CD4-positive, alpha-beta T cell treated with Interleukin-10 for 1 hour (primary cell): ENCODE measurements at regions not wholly inside any gene's neighbourhood (a gene's known extent, or its start where the extent isn't known, plus 50 kb on each side); places are given as distances from the start of the nearest gene placed in this dataset.

ENCODE experiments used
- DNase-seq: peaks from one replicate; pipeline ENCODE4 v3.0.0-alpha.2; 2020

GRCh38 chr6:156402227-156402626, 375.0 kb upstream of the ARID1B start:
- DNase-seq = no peak

- DNase-seq = no peak
Measured at GRCh38 chr6:156400487-156400886, 376.7 kb upstream of the ARID1B start.

- no peak for DNase-seq
Measured at GRCh38 chr6:156398966-156399365, 378.2 kb upstream of the ARID1B start.

GRCh38 chr6:156398371-156398770, 378.8 kb upstream of the ARID1B start:
- DNase-seq = no peak

- peak; percentile 29 for DNase-seq
Measured at GRCh38 chr6:156396791-156397418, 380.3 kb upstream of the ARID1B start.

- DNase-seq = peak; percentile 50
Measured at GRCh38 chr6:156396068-156396771, 381.0 kb upstream of the ARID1B start.

- peak; percentile 49 for DNase-seq
Measured at GRCh38 chr6:156395276-156395675, 381.9 kb upstream of the ARID1B start.

GRCh38 chr6:156392648-156393047, 384.5 kb upstream of the ARID1B start:
- no peak for DNase-seq

- DNase-seq = no peak
Measured at GRCh38 chr6:156391977-156392376, 385.2 kb upstream of the ARID1B start.

GRCh38 chr6:156391061-156391672, 386.0 kb upstream of the ARID1B start:
- DNase-seq = no peak

GRCh38 chr6:156390621-156391020, 386.6 kb upstream of the ARID1B start:
- no peak for DNase-seq

GRCh38 chr6:156389296-156389695, 387.9 kb upstream of the ARID1B start:
- DNase-seq = no peak

GRCh38 chr6:156387472-156387871, 389.7 kb upstream of the ARID1B start:
- no peak for DNase-seq

- DNase-seq = no peak
Measured at GRCh38 chr6:156383059-156383458, 394.1 kb upstream of the ARID1B start.

- DNase-seq = no peak
Measured at GRCh38 chr6:156379392-156380289, 397.5 kb upstream of the ARID1B start.

- peak; percentile 42 for DNase-seq
Measured at GRCh38 chr6:156378853-156379252, 398.3 kb upstream of the ARID1B start.

GRCh38 chr6:156376091-156376490, 401.1 kb upstream of the ARID1B start:
- no peak for DNase-seq

GRCh38 chr6:156359912-156360311, 417.3 kb upstream of the ARID1B start:
- DNase-seq = no peak

GRCh38 chr6:156352861-156353260, 424.3 kb upstream of the ARID1B start:
- no peak for DNase-seq

- DNase-seq = no peak
Measured at GRCh38 chr6:156351346-156351966, 425.7 kb upstream of the ARID1B start.

GRCh38 chr6:156350337-156350736, 426.8 kb upstream of the ARID1B start:
- DNase-seq = no peak

- DNase-seq = no peak
Measured at GRCh38 chr6:156348849-156349248, 428.3 kb upstream of the ARID1B start.

- no peak for DNase-seq
Measured at GRCh38 chr6:156348424-156348823, 428.8 kb upstream of the ARID1B start.
